ENCODE measurements at regions not wholly inside any gene's neighbourhood (a gene's known extent, or its start where the extent isn't known, plus 50 kb on each side); places are given as distances from the start of the nearest gene placed in this dataset.

DNA sequence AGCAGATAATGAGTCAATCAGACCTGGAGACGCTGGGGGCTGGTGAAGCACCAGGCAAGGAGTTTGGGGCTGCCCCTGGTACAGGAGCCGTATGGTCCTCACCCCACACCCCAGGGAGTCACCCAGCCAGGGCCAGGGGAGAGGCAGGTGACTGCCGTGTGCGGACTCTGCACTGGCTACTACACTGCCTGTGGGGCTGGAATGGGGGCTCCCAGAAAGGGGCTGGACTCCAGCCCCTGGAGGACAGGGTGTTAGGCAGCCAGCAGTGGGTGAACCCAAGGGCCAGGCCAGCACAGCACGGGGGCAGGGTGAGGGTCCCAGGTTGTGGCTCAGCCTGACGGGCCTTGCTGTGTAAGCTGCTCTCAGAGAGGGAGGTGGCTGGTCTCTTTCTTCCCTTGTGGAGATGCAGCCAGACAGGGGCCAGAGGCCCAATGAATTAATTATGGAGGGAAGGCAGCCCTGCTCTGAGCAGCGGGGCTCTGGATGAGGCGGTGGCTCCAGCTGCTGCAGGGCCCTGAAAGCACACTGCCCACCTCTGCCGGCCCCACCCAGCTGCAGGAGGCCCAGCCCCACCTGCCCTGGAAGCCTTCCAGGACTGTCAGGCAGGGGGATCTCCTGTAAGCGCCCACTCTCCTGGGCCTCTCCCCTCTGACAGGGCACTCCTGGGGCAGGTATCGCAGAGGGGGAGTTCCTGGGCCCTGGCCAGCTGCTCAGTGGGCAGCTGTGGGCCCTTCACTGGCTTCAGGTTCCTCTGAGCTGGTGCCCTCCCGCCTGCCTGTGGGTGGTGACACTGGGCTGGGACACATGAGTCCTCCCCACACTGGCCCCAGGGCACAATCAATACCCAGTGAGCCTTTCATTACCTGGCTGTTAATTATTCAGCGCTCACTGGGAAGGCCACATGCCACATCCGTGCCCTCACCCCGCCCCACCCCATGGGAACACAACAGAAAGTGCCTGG, 142.5 kb upstream of the C14orf180 start:
- DNase-seq (ENCODE audit: low read depth, low spot score) = no peak

DNA sequence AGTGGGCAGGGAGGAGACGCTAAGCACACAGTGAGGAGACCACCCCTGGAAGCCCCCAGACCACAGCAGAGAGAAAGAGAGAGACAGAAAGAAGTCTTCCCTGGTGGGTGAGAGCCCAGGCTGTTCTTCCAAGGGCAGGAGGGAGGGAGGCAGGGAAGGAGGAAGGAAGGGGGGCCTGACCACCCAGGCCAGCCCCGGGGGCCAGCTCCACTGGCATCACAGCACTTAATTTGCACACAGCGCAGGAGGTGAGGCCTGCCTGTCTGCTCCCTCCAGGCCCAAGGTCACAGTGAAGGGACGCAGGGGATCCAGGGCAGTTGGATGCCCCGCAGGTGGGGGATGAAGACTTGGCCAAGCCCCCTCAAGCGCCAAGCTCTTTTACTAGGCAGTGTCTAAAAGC, 141.9 kb upstream of the C14orf180 start:
- no peak overlapping the region for H3K4me3 ChIP-seq (ENCODE audit: low read length)
- no peak for DNase-seq (ENCODE audit: low read depth, low spot score)

More for the DNA sequence above, 142.5 kb upstream of the C14orf180 start:
- H3K4me3 ChIP-seq (ENCODE audit: low read length) = no peak overlapping the region

DNA sequence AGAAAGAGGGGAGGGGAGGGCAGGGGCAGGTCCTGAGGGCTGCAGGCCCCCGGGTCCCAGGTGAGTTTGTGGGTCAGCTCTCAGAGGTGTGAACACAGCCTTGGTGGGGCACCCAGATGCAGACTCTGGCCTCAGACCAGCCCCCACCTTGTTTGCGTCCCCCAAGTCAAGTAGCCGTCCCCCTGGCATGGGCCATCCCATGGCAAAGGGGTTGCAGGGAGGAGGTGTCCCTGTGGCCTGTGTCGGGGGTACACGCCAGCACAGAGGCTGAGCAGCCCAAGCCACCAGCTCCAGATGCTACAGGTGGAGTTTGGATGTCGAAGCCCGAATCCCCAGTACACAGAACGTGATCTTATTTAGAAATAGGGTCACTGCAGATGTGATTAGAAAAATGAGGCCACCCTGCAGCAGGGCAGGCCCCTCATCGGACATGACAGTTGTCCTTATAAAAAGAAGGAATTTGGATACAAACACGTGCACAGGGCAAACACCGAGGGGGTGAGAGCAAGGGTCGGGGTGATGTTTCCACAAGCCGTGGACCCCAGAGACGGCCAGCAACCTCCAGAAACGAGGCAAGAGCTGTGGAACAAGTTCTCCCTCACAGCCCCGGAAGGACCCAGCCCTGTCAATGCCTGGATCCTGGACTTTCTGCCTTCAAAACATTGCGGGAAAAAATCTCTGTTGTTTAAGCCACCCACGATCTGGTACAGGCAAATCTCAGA, 141.2 kb upstream of the C14orf180 start:
- DNase-seq (ENCODE audit: low read depth, low spot score) = no peak
- no peak overlapping the region for H3K4me3 ChIP-seq (ENCODE audit: low read length)

DNA sequence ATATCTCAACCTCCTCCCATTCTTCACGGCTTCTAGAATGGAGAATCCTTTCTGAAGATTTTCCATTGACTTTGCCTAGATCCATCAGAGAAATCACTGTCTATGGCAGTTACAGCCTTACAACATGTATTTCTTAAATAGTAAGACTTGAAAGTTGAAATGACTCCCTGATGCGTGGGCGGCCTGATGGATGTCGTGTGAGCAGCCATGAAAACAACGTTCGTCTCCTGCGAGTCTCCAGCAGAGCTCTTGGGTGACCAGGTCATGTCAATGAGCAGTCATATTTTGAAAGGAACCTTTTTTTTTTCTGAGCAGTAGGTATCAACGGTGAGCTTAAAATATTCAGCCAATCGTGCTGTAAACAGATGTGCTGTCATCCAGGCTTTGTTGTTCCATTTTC, 139.9 kb upstream of the C14orf180 start:
- H3K4me3 ChIP-seq (ENCODE audit: low read length) = no peak overlapping the region
- no peak for DNase-seq (ENCODE audit: low read depth, low spot score)

DNA sequence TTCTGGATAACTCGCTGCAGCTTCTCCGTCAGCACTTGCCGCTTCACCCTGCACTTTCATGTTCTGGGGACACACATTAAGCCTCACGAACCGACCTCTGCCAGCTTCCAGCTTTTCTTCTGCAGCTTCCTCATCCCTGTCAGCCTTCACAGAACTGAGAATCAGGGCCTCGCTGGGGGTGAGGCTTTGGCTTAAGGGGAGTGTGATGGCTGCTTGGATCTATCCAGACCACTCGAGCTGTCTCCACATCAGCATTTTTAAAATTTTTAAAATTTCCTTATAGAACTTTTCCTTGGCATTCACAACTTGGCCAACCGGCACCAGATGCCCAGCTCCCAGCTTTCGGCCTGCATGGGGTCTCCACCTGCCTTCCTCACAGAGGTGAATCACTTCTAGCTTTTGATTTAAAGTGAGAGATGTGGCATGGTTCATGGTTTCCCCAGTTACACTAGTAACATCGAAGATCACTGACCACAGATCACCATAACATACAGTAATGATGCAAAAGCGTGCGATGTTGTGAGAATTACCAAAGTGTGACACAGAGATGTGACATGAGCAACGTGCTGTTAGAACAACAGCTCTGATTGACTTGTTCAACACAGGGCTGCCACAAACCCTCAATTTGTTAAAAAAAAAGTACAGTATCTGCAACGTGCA, 139.1 kb upstream of the C14orf180 start:
- DNase-seq (ENCODE audit: low read depth, low spot score) = no peak
- H3K4me3 ChIP-seq (ENCODE audit: low read length) = no peak overlapping the region

DNA sequence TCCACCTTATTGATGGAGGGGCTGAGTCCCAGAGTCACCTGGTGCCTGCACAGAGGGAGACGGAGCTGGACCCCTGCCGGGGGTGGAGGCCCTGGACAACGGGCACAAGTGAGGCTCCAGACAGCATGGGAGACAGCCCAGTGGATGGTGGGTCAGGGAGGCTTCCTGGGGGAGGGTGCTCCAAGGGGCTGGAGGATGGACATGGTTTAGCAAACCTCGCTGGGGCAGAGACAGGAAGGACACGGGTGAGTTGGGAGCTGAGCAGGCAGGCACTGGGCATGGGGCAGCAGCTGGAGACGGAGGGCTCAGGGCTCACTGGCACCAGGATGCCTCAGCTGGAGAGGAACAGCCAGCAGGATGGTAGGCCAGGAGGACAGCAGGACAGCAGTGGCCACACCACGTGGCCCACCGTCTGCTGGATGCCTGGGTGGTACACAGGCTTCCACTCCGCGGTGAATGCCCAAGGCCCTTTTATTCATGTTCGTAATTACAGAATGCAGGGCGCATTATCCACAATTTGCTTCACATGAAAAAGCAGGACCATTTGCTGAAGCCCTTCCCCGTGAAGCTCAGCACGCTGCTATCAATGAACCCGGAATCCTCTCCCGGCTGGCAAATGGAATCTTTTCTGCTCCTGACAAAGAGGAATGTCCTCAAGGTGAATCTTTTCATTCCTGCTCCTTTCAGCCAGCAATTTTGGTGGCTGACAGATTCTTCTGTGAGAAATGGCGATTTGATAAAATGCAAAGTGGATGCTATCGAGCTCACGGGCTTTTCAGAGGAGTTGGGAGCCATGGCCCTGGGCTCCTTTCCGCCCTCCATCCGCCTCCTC, 138.1 kb upstream of the C14orf180 start:
- no peak for DNase-seq (ENCODE audit: low read depth, low spot score)
- H3K4me3 ChIP-seq (ENCODE audit: low read length) = no peak overlapping the region

DNA sequence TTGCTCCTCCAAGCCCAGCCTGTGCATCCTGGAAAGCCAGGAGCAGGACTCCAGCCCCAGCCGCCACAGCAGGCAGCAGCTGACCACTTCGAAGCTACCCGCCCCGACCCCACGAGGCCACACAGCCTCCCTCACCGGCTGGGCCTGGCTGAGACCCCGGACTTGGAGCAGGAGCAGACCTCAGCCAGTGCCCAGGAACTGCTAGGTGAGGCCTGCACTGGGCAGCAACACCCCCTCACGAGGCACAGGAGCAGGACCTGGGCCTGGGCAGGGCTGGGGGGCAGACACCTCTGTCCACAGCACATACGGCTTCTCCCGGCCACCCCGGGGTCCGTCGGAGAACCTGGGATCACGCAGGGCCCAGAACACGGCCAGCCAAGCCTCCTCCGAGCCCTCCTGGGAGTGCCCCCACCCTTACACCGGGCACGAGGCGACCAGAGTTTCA, 137.4 kb upstream of the C14orf180 start:
- DNase-seq (ENCODE audit: low read depth, low spot score) = no peak
- no peak overlapping the region for H3K4me3 ChIP-seq (ENCODE audit: low read length)

DNA sequence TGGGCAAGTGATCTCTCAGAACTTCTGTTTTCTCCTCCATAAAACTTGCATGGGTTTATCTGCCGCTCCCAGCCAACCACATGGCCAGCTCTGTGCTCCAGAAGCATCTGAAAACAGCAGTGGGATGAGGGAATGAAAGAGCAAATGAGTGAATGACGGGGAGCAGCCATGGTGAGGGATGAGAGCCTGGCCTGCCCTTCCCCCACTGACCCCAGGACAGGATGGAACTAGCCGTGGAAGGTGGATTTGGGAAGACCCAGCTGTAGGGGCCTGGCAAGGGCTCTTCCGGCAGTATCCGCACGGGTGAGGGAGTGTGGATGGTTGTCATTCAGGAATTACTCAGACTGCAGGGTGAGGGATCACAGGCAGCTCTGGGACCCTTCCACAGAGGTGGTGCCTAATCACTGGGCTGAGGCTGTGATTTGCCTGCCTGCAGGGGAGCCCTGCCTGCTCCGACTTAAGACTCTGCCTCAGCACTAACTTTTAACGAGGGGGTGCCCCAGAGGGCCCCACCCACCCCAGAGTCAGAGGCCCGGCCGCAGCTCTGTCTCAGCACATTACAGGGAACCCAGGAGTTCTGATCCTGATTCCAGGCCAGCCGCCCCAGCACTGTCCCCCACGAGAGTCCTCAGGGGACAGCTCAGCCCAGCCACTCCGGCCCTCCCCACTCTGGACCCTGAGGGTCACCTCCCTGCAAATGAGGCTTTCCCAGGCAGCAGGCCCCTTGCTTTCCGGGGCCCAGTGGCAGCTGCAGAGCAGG, 136.8 kb upstream of the C14orf180 start:
- no peak overlapping the region for H3K4me3 ChIP-seq (ENCODE audit: low read length)
- DNase-seq (ENCODE audit: low read depth, low spot score) = no peak

DNA sequence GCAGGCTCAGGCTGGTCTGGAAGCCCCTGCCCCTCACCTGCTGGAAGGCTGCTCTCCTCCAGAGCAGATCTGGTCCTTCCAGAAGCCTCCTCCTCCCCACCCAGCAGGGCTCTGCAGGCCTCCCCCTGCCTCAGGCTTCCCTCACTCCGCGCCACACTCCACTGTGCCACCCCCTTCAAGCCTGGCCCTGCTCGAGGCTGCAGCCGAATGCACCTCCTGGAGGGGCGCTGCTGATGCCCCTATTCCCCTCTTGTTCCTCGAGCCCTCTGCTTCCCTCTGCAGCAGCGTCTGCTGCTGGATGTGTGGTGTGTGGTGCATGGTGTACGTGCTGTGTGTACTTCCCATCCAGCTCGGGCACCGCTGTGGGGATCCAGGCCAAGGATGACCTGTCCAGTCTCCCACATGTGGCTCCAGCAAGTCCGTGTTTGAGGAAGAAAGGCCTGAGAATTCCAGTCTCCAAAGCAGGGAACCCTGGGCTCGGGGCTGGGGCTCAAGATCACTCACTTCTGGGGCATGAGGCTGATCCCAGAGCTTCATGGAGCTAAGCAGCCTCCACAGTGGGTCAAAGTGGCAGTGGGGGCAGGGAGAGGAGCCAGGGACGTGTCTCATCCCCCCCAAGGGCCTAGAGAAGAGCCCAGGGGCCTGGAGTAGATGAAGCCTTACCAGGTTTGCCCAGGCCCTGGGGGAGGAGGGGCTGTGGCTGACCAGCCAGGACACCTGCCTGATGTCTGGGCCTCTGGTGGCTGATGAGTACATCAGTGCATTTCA, 136.0 kb upstream of the C14orf180 start:
- no peak for DNase-seq (ENCODE audit: low read depth, low spot score)
- H3K4me3 ChIP-seq (ENCODE audit: low read length) = no peak overlapping the region

DNA sequence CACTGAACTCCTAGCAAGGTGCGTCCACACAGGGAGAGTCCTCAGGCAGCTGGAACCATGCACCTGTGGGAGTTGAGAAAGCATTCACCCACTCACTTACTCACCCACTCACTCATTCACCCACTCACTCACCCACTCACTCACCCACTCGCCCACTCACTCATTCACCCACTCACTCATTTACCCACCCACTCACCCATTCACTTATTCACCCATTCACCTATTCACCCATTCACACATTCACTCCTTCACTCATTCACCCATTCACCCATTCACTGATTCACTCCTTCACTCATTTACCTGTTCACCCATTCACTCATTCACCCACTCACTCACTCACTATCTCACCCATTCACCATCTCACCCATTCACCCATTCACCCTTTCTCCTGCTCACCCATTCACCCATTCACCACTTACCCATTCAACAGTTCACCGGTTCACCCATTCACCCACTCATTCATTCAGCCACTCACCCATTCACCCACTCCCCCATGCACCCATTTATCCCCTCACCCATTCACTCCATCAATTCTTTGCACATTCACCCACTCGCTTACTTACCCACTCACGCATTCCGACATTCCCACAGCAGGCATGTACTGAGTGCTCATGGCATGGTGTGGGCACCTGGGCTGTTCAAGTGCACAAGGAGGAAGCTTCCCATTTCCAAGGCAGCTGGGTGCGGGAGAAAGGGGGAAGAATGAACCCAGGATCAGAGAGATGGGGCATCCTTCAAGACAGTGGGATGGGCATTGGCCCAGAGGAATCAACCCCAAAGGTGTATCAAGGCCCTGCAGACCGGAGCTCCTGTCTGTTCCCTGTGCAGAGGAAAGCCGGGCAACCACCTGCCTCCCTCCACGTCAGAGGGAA, 135.2 kb upstream of the C14orf180 start:
- no peak overlapping the region for H3K4me3 ChIP-seq (ENCODE audit: low read length)
- DNase-seq (ENCODE audit: low read depth, low spot score) = no peak

DNA sequence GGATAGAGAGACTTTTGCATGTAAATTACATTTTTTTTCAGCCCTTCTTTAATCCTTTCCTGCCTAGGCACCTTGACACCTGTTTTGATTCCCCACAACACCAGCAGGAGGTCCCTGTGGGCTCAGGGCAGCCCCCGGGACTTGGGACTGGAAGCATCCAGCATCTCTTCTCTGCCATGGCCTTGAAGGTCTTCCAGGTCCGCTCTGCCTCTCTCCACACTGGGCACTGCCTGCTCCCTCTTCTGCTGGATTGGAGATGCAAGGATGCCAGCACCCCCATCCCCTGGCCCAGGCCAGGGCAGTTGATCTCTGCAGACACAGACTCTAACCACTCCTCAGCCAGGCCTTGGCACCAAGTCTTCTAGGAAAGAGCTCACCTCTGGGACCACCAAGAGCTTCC, 134.5 kb upstream of the C14orf180 start:
- H3K4me3 ChIP-seq (ENCODE audit: low read length) = no peak overlapping the region
- DNase-seq (ENCODE audit: low read depth, low spot score) = no peak

DNA sequence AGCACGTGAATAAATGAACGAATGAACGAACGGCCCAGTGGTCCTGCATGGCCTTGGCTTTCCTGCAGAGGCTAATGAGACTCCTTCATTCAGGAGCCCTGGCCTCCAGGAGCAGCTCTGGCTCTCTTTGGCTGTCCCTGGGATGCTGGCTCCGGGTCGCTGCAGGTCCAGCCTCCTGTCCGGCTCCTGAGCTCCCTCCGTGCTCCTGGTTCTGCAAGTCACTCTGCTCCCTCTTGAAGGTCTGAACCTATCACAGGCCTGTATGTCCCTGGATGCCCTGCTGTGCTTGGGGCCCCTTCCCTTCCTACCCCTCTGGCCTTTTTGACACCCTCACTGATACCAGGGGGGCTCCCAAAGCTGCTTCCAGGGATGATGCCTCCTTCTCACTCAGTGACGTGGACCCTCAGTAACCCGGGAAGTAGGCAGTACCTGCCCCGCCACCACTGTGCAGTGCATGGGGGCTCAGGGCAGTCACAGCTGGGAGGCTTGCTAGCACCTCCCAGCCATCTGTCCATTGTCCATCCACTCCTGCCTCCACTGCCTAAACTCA, 133.7 kb upstream of the C14orf180 start:
- no peak for DNase-seq (ENCODE audit: low read depth, low spot score)
- no peak overlapping the region for H3K4me3 ChIP-seq (ENCODE audit: low read length)

DNA sequence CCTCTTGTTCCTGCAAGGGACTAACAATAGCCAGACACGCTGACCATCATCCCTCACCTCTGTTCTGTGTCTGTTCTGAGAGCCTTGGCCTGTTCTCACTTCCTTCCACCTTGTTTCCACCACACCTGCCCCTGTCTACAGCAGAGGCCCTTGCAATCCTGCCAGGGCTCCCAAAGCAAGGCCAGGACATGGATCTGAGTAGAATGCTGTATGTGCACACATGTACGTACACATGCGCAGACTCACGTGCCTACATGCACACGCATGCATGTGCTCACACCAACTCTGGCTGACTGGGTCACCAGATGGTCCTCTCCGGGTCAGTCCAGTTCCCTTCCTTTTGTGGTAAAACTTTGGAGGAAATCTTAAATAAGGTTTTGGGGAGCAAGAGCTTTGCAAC, 133.0 kb upstream of the C14orf180 start:
- DNase-seq (ENCODE audit: low read depth, low spot score) = no peak
- no peak overlapping the region for H3K4me3 ChIP-seq (ENCODE audit: low read length)

DNA sequence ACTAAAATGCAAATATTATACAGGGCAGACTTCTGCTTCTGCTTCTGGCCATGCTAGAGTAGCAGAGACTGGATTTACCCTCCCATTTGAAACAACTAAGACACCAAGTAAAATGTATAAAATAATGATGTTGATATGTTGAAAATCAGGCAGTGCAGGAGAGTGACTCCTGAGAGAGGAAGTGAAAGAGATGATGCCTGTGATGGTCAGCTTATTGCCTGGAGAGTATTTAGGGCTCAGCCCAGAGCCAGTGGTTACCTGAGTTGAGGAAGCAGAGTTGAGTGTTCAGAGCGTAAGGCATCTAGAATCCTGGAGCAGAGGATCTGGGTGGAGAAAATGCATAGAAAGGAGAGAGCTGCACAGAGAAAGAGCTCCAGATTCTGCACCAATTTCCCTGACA, 131.8 kb upstream of the C14orf180 start:
- H3K4me3 ChIP-seq (ENCODE audit: low read length) = no peak overlapping the region
- no peak for DNase-seq (ENCODE audit: low read depth, low spot score)

DNA sequence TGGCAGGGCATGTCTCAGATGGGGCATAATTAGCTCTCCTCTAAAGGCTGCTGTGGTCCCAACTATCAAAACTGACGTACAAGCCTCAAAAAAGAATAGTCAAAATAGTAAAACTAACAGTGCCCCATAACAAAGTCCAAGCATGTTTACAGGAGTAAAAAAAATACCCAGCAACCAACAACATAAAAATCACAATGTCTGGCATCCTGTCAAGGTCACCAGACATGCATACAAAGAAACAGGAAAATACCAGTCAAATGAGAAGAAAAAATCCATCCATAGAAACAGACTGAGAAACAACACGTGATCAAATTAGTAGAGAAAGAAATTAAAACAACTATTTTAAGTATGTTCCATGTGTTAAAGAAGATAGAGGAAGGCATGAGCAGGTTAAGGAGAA, 131.2 kb upstream of the C14orf180 start:
- no peak for DNase-seq (ENCODE audit: low read depth, low spot score)
- H3K4me3 ChIP-seq (ENCODE audit: low read length) = no peak overlapping the region

DNA sequence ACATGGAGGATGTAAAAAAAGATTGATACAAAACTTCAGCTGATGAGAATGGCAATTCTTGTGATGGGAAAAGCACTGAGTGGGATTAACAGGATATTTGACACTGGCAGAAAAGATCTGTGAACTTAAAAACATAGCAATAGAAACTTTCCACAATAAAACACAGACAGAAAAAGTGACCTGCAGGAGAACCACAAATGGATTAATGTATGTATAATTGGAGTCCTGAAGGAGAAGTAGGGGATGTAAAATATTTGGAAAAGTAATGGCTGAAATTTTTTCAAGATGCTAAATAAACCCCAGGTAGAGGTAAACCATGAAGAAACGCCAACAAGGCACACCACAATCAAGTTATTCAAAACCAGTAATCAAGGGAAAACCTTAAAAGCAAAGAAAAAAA, 130.8 kb upstream of the C14orf180 start:
- no peak for DNase-seq (ENCODE audit: low read depth, low spot score)
- H3K4me3 ChIP-seq (ENCODE audit: low read length) = no peak overlapping the region
